Adrenal gland (tissue), 5 donors: ENCODE measurements at regions not wholly inside any gene's neighbourhood (a gene's known extent, or its start where the extent isn't known, plus 50 kb on each side); places are given as distances from the start of the nearest gene placed in this dataset.

Experiments
- CTCF ChIP-seq, 6 experiments: fragments of 450-650 bp in 4 of 6; fragments of 200-600 bp in 2 of 6; sonication (generic) in 1 of 6; IDR thresholded peaks; 1 replicate in 5 of 6; 2 replicates in 1 of 6; pipeline versions ENCODE4 v1.5.1 to v1.8.0; 2016 to 2021; ENCODE audit warnings: antibody characterized with exemption in 6 of 6, mild to moderate bottlenecking in 2 of 6, moderate library complexity in 1 of 6
- POLR2A ChIP-seq, 2 donors: fragments of 450-650 bp; IDR thresholded peaks; one replicate each; pipeline ENCODE4 v1.6.1; 2017; ENCODE audit warnings: antibody characterized with exemption in 2 of 2, mild to moderate bottlenecking in 2 of 2, moderate library complexity in 1 of 2
- donor health status: DM: no; HTN: no; CAD: no.

GRCh38 chr1:234941321-234942011, 187.2 kb downstream of the TOMM20 start:
- no peak for TF ChIP-seq CTCF (IDR thresholded peaks at IDR 0.05)
- TF ChIP-seq POLR2A (IDR thresholded peaks at IDR 0.05): no peak
